ENCODE measurements at regions not wholly inside any gene's neighbourhood (a gene's known extent, or its start where the extent isn't known, plus 50 kb on each side); places are given as distances from the start of the nearest gene placed in this dataset.

DNA sequence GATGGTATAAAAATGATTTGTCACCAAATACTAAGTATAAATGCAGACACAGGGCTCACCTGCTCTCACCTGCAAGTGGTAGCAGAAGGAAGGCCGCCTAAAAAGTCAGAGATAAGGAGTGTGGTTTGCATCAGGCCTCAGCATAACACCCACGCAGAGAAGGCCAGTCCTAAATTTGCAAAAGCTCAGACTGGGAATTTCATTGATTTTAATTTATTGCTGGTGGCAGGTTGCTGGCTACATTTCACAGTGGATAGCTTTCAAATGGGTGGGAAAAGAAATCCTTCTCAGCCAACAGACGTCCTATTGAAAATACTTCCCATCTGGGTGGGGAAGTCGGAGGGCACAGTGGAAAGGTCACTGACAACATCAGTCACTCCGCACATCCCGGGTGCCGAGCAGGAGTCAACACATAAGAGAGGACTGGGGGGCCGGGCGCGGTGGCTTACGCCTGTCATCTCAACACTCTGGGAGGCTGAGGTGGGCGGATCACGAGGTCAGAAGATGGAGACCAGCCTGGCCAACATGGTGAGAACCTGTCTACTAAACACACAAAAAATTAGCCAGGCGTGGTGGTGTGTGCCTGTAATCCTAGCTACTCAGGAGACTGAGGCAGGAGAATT is 561.8 kb upstream of the MKI67 start:
- no peak for TF ChIP-seq CTCF (IDR thresholded peaks at IDR 0.05; ENCODE audit: borderline replicate concordance, extremely low read depth, low read length, poor library complexity, severe bottlenecking)
- TF ChIP-seq EZH2 (IDR thresholded peaks at IDR 0.05; ENCODE audit: borderline replicate concordance, low read depth, low read length, severe bottlenecking) = no peak
